ENCODE measurements at regions not wholly inside any gene's neighbourhood (a gene's known extent, or its start where the extent isn't known, plus 50 kb on each side); places are given as distances from the start of the nearest gene placed in this dataset.

DNA sequence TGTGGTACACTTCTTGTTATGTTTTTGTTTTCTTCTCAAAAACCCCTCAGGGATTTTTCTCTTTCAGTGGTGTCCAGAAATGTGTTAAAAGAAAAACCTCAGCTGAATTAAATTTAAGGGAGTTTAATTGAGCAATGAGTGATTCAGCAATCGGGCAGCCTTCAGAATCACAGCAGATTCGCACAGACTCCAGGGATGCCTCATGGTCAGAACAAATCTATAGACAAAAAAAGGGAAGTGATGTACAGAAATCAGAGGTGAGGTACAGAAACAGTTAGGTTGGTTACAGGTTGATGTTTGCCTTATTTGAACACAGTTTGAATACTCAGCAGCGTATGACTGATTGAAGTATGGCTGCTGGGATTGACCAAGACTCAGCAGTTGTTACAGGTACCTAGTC is 86.2 kb downstream of the TLR5 start:
- Histone ChIP-seq H2AFZ (replicated peaks; ENCODE audit: low read length, poor library complexity) (no peak overlapping the region), H3K36me3 (ENCODE audit: control insufficient read depth, insufficient read depth, low read length) (no peaks in the 10 kb centered on the region), H3K4me1 (ENCODE audit: control insufficient read depth, insufficient read depth, low read length) (no peaks in the 10 kb centered on the region), H2AK9ac (replicated peaks; ENCODE audit: low read depth, low read length, poor library complexity) (no peak overlapping the region), H3K4ac (ENCODE audit: low read depth, low read length) (no peak overlapping the region), H3K56ac (ENCODE audit: extremely low read depth, insufficient read depth, low read length) (no peak overlapping the region), H3K14ac (replicated peaks; ENCODE audit: low read depth, low read length) (no peak overlapping the region), H3K79me1 (ENCODE audit: low read depth in 1 of 2, low read length in 2 of 2) (no peaks in the 10 kb centered on the region), H3K4me2 (ENCODE audit: low read depth, low read length) (no peak overlapping the region), H3K4me3 (ENCODE audit: insufficient read depth, low read depth, low read length) (no peak overlapping the region), H2BK5ac (ENCODE audit: low read depth, low read length, poor library complexity, severe bottlenecking) (no peak overlapping the region), H3K27ac (ENCODE audit: insufficient read depth, low read length) (no peak overlapping the region), H4K5ac (ENCODE audit: low read depth, low read length) (no peak overlapping the region), H3K9ac (ENCODE audit: low read depth, low read length) (no peak overlapping the region), H3K27me3 (ENCODE audit: control insufficient read depth, insufficient read depth, low read length) (peaks cover 13% of the 10 kb centered on the region), H4K20me1 (ENCODE audit: insufficient read depth, low read length) (no peaks in the 10 kb centered on the region), H3K9me1 (ENCODE audit: insufficient read depth, low read length) (no peaks in the 10 kb centered on the region), H2BK120ac (ENCODE audit: low read depth, low read length) (no peak overlapping the region), H2BK15ac (ENCODE audit: low read depth, low read length) (no peak overlapping the region), H4K8ac (ENCODE audit: low read depth in 2 of 2, low read length in 2 of 2) (no peak overlapping the region), H4K91ac (ENCODE audit: insufficient read depth, low read depth, low read length) (no peak overlapping the region), H3K23ac (ENCODE audit: low read depth, low read length) (no peak overlapping the region), H3K9me3 (ENCODE audit: control insufficient read depth, insufficient read depth, low read length) (no peaks in the 10 kb centered on the region; the same call in 1 of the 2 replicates), H2AK5ac (ENCODE audit: low read depth, low read length) (no peak overlapping the region), H3K18ac (ENCODE audit: low read depth, low read length) (no peak overlapping the region), H2BK20ac (ENCODE audit: low read depth, low read length) (no peak overlapping the region)
- ATAC-seq (ENCODE audit: low read depth): no peak
- CTCF ChIA-PET: no interaction called here
- no TSS peak for BruUV-seq (replicated peaks)
- TF ChIP-seq POLR2A (IDR thresholded peaks at IDR 0.05; ENCODE audit: low read depth, low read length) (no peak), FOS (IDR thresholded peaks at IDR 0.05; ENCODE audit: low read depth, low read length) (no peak), RCOR1 (IDR thresholded peaks at IDR 0.05; ENCODE audit: insufficient replicate concordance, low read length) (no peak), SMC3 (IDR thresholded peaks at IDR 0.05; ENCODE audit: low read depth, low read length) (no peak), RAD21 (IDR thresholded peaks at IDR 0.05; ENCODE audit: low read length) (no peak), CHD1 (IDR thresholded peaks at IDR 0.05; ENCODE audit: low read depth, low read length) (no peak), MXI1 (IDR thresholded peaks at IDR 0.05; ENCODE audit: borderline replicate concordance, low read depth, low read length) (no peak), CEBPB (IDR thresholded peaks at IDR 0.05; ENCODE audit: low read depth, low read length) (no peak), NFE2L2 (IDR thresholded peaks at IDR 0.05; ENCODE audit: low read depth, low read length) (no peak), BHLHE40 (IDR thresholded peaks at IDR 0.05; ENCODE audit: low read depth, low read length) (no peak), MAZ (IDR thresholded peaks at IDR 0.05; ENCODE audit: borderline replicate concordance, low read depth, low read length) (no peak), MAFK (IDR thresholded peaks at IDR 0.05; ENCODE audit: low read depth, low read length) (no peak), RFX5 (IDR thresholded peaks at IDR 0.05; ENCODE audit: low read depth, low read length) (no peak)
- TF ChIP-seq, protein P1, sequence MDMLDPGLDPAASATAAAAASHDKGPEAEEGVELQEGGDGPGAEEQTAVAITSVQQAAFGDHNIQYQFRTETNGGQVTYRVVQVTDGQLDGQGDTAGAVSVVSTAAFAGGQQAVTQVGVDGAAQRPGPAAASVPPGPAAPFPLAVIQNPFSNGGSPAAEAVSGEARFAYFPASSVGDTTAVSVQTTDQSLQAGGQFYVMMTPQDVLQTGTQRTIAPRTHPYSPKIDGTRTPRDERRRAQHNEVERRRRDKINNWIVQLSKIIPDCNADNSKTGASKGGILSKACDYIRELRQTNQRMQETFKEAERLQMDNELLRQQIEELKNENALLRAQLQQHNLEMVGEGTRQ (IDR thresholded peaks at IDR 0.05; ENCODE audit: low read depth, low read length): no peak
- TF ChIP-seq, protein P2, sequence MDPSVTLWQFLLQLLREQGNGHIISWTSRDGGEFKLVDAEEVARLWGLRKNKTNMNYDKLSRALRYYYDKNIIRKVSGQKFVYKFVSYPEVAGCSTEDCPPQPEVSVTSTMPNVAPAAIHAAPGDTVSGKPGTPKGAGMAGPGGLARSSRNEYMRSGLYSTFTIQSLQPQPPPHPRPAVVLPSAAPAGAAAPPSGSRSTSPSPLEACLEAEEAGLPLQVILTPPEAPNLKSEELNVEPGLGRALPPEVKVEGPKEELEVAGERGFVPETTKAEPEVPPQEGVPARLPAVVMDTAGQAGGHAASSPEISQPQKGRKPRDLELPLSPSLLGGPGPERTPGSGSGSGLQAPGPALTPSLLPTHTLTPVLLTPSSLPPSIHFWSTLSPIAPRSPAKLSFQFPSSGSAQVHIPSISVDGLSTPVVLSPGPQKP (IDR thresholded peaks at IDR 0.05; ENCODE audit: borderline replicate concordance, low read depth, low read length): no peak
- TF ChIP-seq, protein P3, sequence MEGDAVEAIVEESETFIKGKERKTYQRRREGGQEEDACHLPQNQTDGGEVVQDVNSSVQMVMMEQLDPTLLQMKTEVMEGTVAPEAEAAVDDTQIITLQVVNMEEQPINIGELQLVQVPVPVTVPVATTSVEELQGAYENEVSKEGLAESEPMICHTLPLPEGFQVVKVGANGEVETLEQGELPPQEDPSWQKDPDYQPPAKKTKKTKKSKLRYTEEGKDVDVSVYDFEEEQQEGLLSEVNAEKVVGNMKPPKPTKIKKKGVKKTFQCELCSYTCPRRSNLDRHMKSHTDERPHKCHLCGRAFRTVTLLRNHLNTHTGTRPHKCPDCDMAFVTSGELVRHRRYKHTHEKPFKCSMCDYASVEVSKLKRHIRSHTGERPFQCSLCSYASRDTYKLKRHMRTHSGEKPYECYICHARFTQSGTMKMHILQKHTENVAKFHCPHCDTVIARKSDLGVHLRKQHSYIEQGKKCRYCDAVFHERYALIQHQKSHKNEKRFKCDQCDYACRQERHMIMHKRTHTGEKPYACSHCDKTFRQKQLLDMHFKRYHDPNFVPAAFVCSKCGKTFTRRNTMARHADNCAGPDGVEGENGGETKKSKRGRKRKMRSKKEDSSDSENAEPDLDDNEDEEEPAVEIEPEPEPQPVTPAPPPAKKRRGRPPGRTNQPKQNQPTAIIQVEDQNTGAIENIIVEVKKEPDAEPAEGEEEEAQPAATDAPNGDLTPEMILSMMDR (conservative IDR thresholded peaks at IDR 0.05; ENCODE audit: low read depth, low read length): no peak
- POLR2A ChIA-PET (ENCODE audit: unreplicated experiment): no interaction called here
- dilution Hi-C loops (cut with HindIII; ENCODE audit: low sequenced_read_pairs, unreplicated experiment): no loop called here
- in situ Hi-C loops (cut with MboI; ENCODE audit: low sequenced_read_pairs): no loop called here
- WGBS, 2 experiments (ENCODE audit: extremely low coverage in 2 of 2, insufficient read length in 1 of 2): 83% methylated on average over 1 of the region's 3 CpGs; no CpG with 5 or more reads in 1 of the 2 experiments
- no peak for DNase-seq
- intact Hi-C loops (cut with micrococcal nuclease): loop anchor here (1.0 kb wide), 1 partner anchor 47 kb away; no protein-coding TSS in a partner anchor
